ENCODE measurements at regions not wholly inside any gene's neighbourhood (a gene's known extent, or its start where the extent isn't known, plus 50 kb on each side); places are given as distances from the start of the nearest gene placed in this dataset.

GRCh38 chr4:45399116-45399515 is 672.8 kb upstream of the GNPDA2 start:
- no peaks in the 10 kb centered on the region for H3K4me1 ChIP-seq (ENCODE audit: insufficient read depth, low read length)
- FAIRE-seq (no peak), ATAC-seq (no peak), DNase-seq (ENCODE audit: low spot score) (no peak)
- WGBS (ENCODE audit: low lambda C conversion rate): 0% methylated on average over 3 of the region's 3 CpGs
- ChIA-PET CTCF (ENCODE audit: low intra/inter-chr PET ratio, low total read pairs) (no interaction called here), POLR2A (no interaction called here)
- no peak overlapping the region for H3K9ac ChIP-seq (ENCODE audit: insufficient read depth, low read depth, low read length)
- peaks cover 63% of the 10 kb centered on the region for H3K9me3 ChIP-seq (ENCODE audit: low read length)
- no peaks in the 10 kb centered on the region for H3K27me3 ChIP-seq (ENCODE audit: control insufficient read depth in 1 of 2, insufficient read depth in 2 of 2, low read length in 2 of 2)
- H3K36me3 ChIP-seq (replicated peaks in 1 of 2; ENCODE audit: control insufficient read depth in 1 of 2, insufficient read depth in 2 of 2, low read length in 2 of 2): no peaks in the 10 kb centered on the region
- no peaks in the 10 kb centered on the region for H4K20me1 ChIP-seq (ENCODE audit: insufficient read depth, low read length)
- H2AFZ ChIP-seq (ENCODE audit: low read length): no peak overlapping the region
- in situ Hi-C loops (cut with HindIII; ENCODE audit: extremely low pct_ligation_motif_present, low pct_unique_long_range_greater_than_20kb) (no loop called here), intact Hi-C loops (cut with micrococcal nuclease; ENCODE audit: unreplicated experiment) (no loop called here)
- TF ChIP-seq MAFF (IDR thresholded peaks at IDR 0.05; ENCODE audit: low read depth, low read length) (peak; percentile 84), MAFK (conservative IDR thresholded peaks at IDR 0.05 in 1 of 2, IDR thresholded peaks at IDR 0.05 in 1 of 2; ENCODE audit: low read length in 2 of 2) (peak; percentile 76 to 90), HNRNPUL1 (IDR thresholded peaks at IDR 0.05; ENCODE audit: low read depth, low read length) (no peak), ZBTB3 (CRISPR knock-in tag; IDR thresholded peaks at IDR 0.05; ENCODE audit: borderline replicate concordance, low read depth) (no peak)
- no peak overlapping the region for H3K4me2 ChIP-seq (ENCODE audit: low read depth, low read length)
- BruUV-seq (replicated peaks): no TSS peak
- no peaks in the 10 kb centered on the region for H3K79me2 ChIP-seq (ENCODE audit: insufficient read depth, low read length)
- no peak overlapping the region for H3K4me3 ChIP-seq (replicated peaks in 1 of 3; ENCODE audit: insufficient read depth in 1 of 3, low read depth in 2 of 3, low read length in 3 of 3)
- H3K27ac ChIP-seq (ENCODE audit: extremely low read length, insufficient read depth, low read length): no peak overlapping the region

DNA sequence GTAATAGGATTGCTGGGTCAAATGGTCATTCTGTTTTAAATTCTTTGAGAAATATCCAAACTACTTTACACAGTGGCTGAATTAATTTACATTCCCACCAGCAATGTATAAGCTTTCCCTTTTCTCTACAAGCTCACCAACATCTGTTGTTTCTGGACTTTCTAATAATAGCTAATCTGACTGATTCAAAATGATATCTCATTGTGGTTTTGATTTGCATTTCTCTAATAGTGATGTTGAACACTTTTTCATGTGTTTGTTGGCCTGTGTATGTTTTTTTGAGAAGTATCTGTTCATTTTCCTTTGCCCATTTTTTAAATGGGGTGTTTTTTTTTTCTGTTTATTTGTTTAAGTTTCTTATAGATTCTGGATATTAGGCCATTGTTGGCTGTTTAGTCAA is 659.0 kb upstream of the GNPDA2 start:
- no TSS peak for BruUV-seq (replicated peaks)
- TF ChIP-seq ZMAT5 (CRISPR knock-in tag; IDR thresholded peaks at IDR 0.05; ENCODE audit: borderline replicate concordance, low read depth): no peak
- no peak for TF ChIP-seq PAXIP1 (CRISPR knock-in tag; conservative IDR thresholded peaks at IDR 0.05)
- TF ChIP-seq ZNF770 (CRISPR knock-in tag; IDR thresholded peaks at IDR 0.05): no peak
- TF ChIP-seq ZMYM2 (CRISPR knock-in tag; IDR thresholded peaks at IDR 0.05): no peak
- ChIA-PET POLR2A (no interaction called here), CTCF (ENCODE audit: low intra/inter-chr PET ratio, low total read pairs) (no interaction called here)
- no peak overlapping the region for H2AFZ ChIP-seq (ENCODE audit: low read length)
- H3K4me3 ChIP-seq (replicated peaks in 1 of 3; ENCODE audit: insufficient read depth in 1 of 3, low read depth in 2 of 3, low read length in 3 of 3): no peak overlapping the region
- H3K27ac ChIP-seq (ENCODE audit: extremely low read length, insufficient read depth, low read length): no peak overlapping the region
- FAIRE-seq: no peak
- intact Hi-C loops (cut with micrococcal nuclease; ENCODE audit: unreplicated experiment) (no loop called here), in situ Hi-C loops (cut with HindIII; ENCODE audit: extremely low pct_ligation_motif_present, low pct_unique_long_range_greater_than_20kb) (no loop called here)
- H3K36me3 ChIP-seq (replicated peaks in 1 of 2; ENCODE audit: control insufficient read depth in 1 of 2, insufficient read depth in 2 of 2, low read length in 2 of 2): no peaks in the 10 kb centered on the region
- no peaks in the 10 kb centered on the region for H4K20me1 ChIP-seq (ENCODE audit: insufficient read depth, low read length)
- peaks cover 54% of the 10 kb centered on the region for H3K9me3 ChIP-seq (ENCODE audit: low read length)
- no peaks in the 10 kb centered on the region for H3K4me1 ChIP-seq (ENCODE audit: insufficient read depth, low read length)
- no peak for DNase-seq (ENCODE audit: low spot score)
- ATAC-seq: no peak
- H3K4me2 ChIP-seq (ENCODE audit: low read depth, low read length): no peak overlapping the region
- no peak overlapping the region for H3K9ac ChIP-seq (ENCODE audit: insufficient read depth, low read depth, low read length)
- no peaks in the 10 kb centered on the region for H3K27me3 ChIP-seq (ENCODE audit: control insufficient read depth in 1 of 2, insufficient read depth in 2 of 2, low read length in 2 of 2)
- no peaks in the 10 kb centered on the region for H3K79me2 ChIP-seq (ENCODE audit: insufficient read depth, low read length)

All from HepG2 (cell line).